Calu3 (cell line): ENCODE measurements at regions not wholly inside any gene's neighbourhood (a gene's known extent, or its start where the extent isn't known, plus 50 kb on each side); places are given as distances from the start of the nearest gene placed in this dataset.

Experiments
- BruUV-seq: library from RNA; stranded (reverse); fragments of 400-500 nt; replicated peaks from 2 replicates; lab custom pipeline; 2021; lab: Mats Ljungman, UMichigan
- CTCF ChIA-PET: fragments of 300-600 bp; sonication (Branson Sonifier 250); formaldehyde crosslinking; loops from one replicate; lab custom pipeline; 2022; ENCODE audit warnings: antibody characterized with exemption; lab: Charles Lee
- DNase-seq: peaks from one replicate; pipeline ENCODE4 v3.0.0; 2022
- H3K27ac Mint-ChIP-seq: one replicate; pipeline ENCODE4 v1.8.0; 2022; ENCODE audit warnings: mixed read lengths; ENCODE audit not compliant: unreplicated experiment
- H3K27me3 Mint-ChIP-seq: one replicate; pipeline ENCODE4 v1.8.0; 2022; ENCODE audit warnings: mixed read lengths; ENCODE audit not compliant: unreplicated experiment
- H3K36me3 Mint-ChIP-seq: one replicate; pipeline ENCODE4 v1.8.0; 2022; ENCODE audit warnings: mild to moderate bottlenecking, moderate library complexity, mixed read lengths; ENCODE audit not compliant: insufficient read depth, unreplicated experiment
- H3K4me1 Mint-ChIP-seq: one replicate; pipeline ENCODE4 v1.8.0; 2022; ENCODE audit warnings: mild to moderate bottlenecking, low read depth, mixed read lengths; ENCODE audit not compliant: unreplicated experiment
- H3K4me3 Mint-ChIP-seq: one replicate; pipeline ENCODE4 v1.8.0; 2022; ENCODE audit warnings: mild to moderate bottlenecking, low read depth, moderate library complexity, mixed read lengths; ENCODE audit not compliant: unreplicated experiment
- H3K9me3 Mint-ChIP-seq: one replicate; pipeline ENCODE4 v1.8.0; 2022; ENCODE audit warnings: low read depth, mixed read lengths; ENCODE audit not compliant: unreplicated experiment
- CTCF ChIP-seq: fragments of 200-600 bp; IDR thresholded peaks from one replicate; pipeline ENCODE4 v1.8.0; 2022; ENCODE audit warnings: antibody characterized with exemption; ENCODE audit not compliant: unreplicated experiment
- intact Hi-C: fragments of 100-400 bp; cut with micrococcal nuclease; formaldehyde crosslinking; loops from one replicate; pipeline ENCODE4 v1.10.0; 2022; ENCODE audit not compliant: unreplicated experiment

GRCh38 chr9:135230386-135230765, 142.9 kb downstream of the OLFM1 start:
- Mint-ChIP-seq H3K36me3 (no peaks in the 10 kb centered on the region), H3K27me3 (peaks cover 48% of the 10 kb centered on the region), H3K27ac (no peak overlapping the region), H3K9me3 (peaks cover 2% of the 10 kb centered on the region), H3K4me1 (no peaks in the 10 kb centered on the region), H3K4me3 (no peak overlapping the region)
- CTCF ChIA-PET, result no interaction called here
- intact Hi-C loops, result no loop called here
- TF ChIP-seq CTCF, result no peak
- BruUV-seq, result no TSS peak
- no peak for DNase-seq

GRCh38 chr9:135230817-135231520, 143.5 kb downstream of the OLFM1 start:
- CTCF ChIA-PET, result no interaction called here
- intact Hi-C loops, result no loop called here

GRCh38 chr9:135239100-135239768, 151.8 kb downstream of the OLFM1 start:
- DNase-seq, result no peak
- H3K27me3 Mint-ChIP-seq, result peaks cover 42% of the 10 kb centered on the region
- TF ChIP-seq CTCF, result no peak
- intact Hi-C loops, result no loop called here
- no peaks in the 10 kb centered on the region for H3K9me3 Mint-ChIP-seq
- H3K4me1 Mint-ChIP-seq, result no peaks in the 10 kb centered on the region
- CTCF ChIA-PET, result no interaction called here
- H3K36me3 Mint-ChIP-seq, result no peaks in the 10 kb centered on the region
- BruUV-seq, result no TSS peak
- no peak overlapping the region for H3K4me3 Mint-ChIP-seq
- no peak overlapping the region for H3K27ac Mint-ChIP-seq

More at GRCh38 chr9:135230817-135231520, 143.5 kb downstream of the OLFM1 start:
- no TSS peak for BruUV-seq
- Mint-ChIP-seq H3K4me3 (no peak overlapping the region), H3K27me3 (peaks cover 48% of the 10 kb centered on the region), H3K36me3 (no peaks in the 10 kb centered on the region), H3K9me3 (peaks cover 2% of the 10 kb centered on the region), H3K4me1 (no peaks in the 10 kb centered on the region), H3K27ac (no peak overlapping the region)
- TF ChIP-seq CTCF, result no peak
- no peak for DNase-seq

- TF ChIP-seq CTCF, result no peak
- DNase-seq, result no peak
- Mint-ChIP-seq H3K27ac (no peak overlapping the region), H3K36me3 (no peaks in the 10 kb centered on the region), H3K4me3 (no peak overlapping the region), H3K4me1 (no peaks in the 10 kb centered on the region), H3K27me3 (peaks cover 45% of the 10 kb centered on the region), H3K9me3 (no peaks in the 10 kb centered on the region)
- BruUV-seq, result no TSS peak
- intact Hi-C loops, result no loop called here
- CTCF ChIA-PET, result no interaction called here
Measured at GRCh38 chr9:135239769-135240141, 152.3 kb downstream of the OLFM1 start.
